ENCODE measurements at regions not wholly inside any gene's neighbourhood (a gene's known extent, or its start where the extent isn't known, plus 50 kb on each side); places are given as distances from the start of the nearest gene placed in this dataset.

GRCh38 chr6:21769968-21770367, 176.4 kb downstream of the SOX4 start:
- Histone ChIP-seq H3K27ac (ENCODE audit: low read length) (no peak overlapping the region), H3K4me1 (ENCODE audit: control insufficient read depth, insufficient read depth, low read length) (peaks cover 3% of the 10 kb centered on the region; the same call in 1 of the 2 replicates), H3K4me3 (ENCODE audit: low read length) (no peak overlapping the region), H3K36me3 (ENCODE audit: control insufficient read depth, insufficient read depth, low read length) (no peaks in the 10 kb centered on the region), H3K27me3 (ENCODE audit: control insufficient read depth, insufficient read depth, low read length) (no peaks in the 10 kb centered on the region), H3K9me3 (ENCODE audit: control insufficient read depth, insufficient read depth, low read length) (no peaks in the 10 kb centered on the region)
- no peak for DNase-seq (ENCODE audit: low read depth, low spot score)

- no peaks in the 10 kb centered on the region for H3K9me3 ChIP-seq (ENCODE audit: control insufficient read depth, insufficient read depth, low read length)
- H3K4me1 ChIP-seq (ENCODE audit: control insufficient read depth, insufficient read depth, low read length), result peaks cover 6% of the 10 kb centered on the region
- WGBS (ENCODE audit: insufficient coverage, insufficient read length), result no CpG with 5 or more reads among the region's 4 CpGs
- H3K36me3 ChIP-seq (ENCODE audit: control insufficient read depth, insufficient read depth, low read length), result no peaks in the 10 kb centered on the region
- no peaks in the 10 kb centered on the region for H3K27me3 ChIP-seq (ENCODE audit: control insufficient read depth, insufficient read depth, low read length)
- H3K4me3 ChIP-seq (ENCODE audit: low read length), result no peak overlapping the region
- no peak overlapping the region for H3K27ac ChIP-seq (ENCODE audit: low read length)
- DNase-seq (ENCODE audit: low read depth, low spot score), result no peak
These were observed 178.2 kb downstream of the SOX4 start for GRCh38 chr6:21771626-21772320.

GRCh38 chr6:21772477-21772876, 178.9 kb downstream of the SOX4 start:
- Histone ChIP-seq H3K4me3 (ENCODE audit: low read length) (no peak overlapping the region), H3K27ac (ENCODE audit: low read length) (no peak overlapping the region), H3K4me1 (ENCODE audit: control insufficient read depth, insufficient read depth, low read length) (peaks cover 6% of the 10 kb centered on the region), H3K36me3 (ENCODE audit: control insufficient read depth, insufficient read depth, low read length) (no peaks in the 10 kb centered on the region), H3K9me3 (ENCODE audit: control insufficient read depth, insufficient read depth, low read length) (no peaks in the 10 kb centered on the region), H3K27me3 (ENCODE audit: control insufficient read depth, insufficient read depth, low read length) (no peaks in the 10 kb centered on the region)
- no peak for DNase-seq (ENCODE audit: low read depth, low spot score)

GRCh38 chr6:21772884-21773575, 179.5 kb downstream of the SOX4 start:
- Histone ChIP-seq H3K4me1 (ENCODE audit: control insufficient read depth, insufficient read depth, low read length) (peaks cover 6% of the 10 kb centered on the region), H3K4me3 (ENCODE audit: low read length) (no peak overlapping the region), H3K27me3 (ENCODE audit: control insufficient read depth, insufficient read depth, low read length) (no peaks in the 10 kb centered on the region), H3K36me3 (ENCODE audit: control insufficient read depth, insufficient read depth, low read length) (no peaks in the 10 kb centered on the region), H3K9me3 (ENCODE audit: control insufficient read depth, insufficient read depth, low read length) (no peaks in the 10 kb centered on the region), H3K27ac (ENCODE audit: low read length) (no peak overlapping the region)
- no CpG with 5 or more reads among the region's 9 CpGs for WGBS (ENCODE audit: insufficient coverage, insufficient read length)
- DNase-seq (ENCODE audit: low read depth, low spot score), result no peak

GRCh38 chr6:21773576-21773968, 180.0 kb downstream of the SOX4 start:
- DNase-seq (ENCODE audit: low read depth, low spot score), result no peak
- H3K9me3 ChIP-seq (ENCODE audit: control insufficient read depth, insufficient read depth, low read length), result no peaks in the 10 kb centered on the region
- no CpG with 5 or more reads among the region's 6 CpGs for WGBS (ENCODE audit: insufficient coverage, insufficient read length)
- H3K27me3 ChIP-seq (ENCODE audit: control insufficient read depth, insufficient read depth, low read length), result no peaks in the 10 kb centered on the region
- H3K27ac ChIP-seq (ENCODE audit: low read length), result no peak overlapping the region
- peaks cover 6% of the 10 kb centered on the region for H3K4me1 ChIP-seq (ENCODE audit: control insufficient read depth, insufficient read depth, low read length)
- H3K36me3 ChIP-seq (ENCODE audit: control insufficient read depth, insufficient read depth, low read length), result no peaks in the 10 kb centered on the region
- H3K4me3 ChIP-seq (ENCODE audit: low read length), result no peak overlapping the region

GRCh38 chr6:21777846-21778245, 184.3 kb downstream of the SOX4 start:
- Histone ChIP-seq H3K9me3 (ENCODE audit: control insufficient read depth, insufficient read depth, low read length) (no peaks in the 10 kb centered on the region), H3K27ac (ENCODE audit: low read length) (no peak overlapping the region), H3K4me1 (ENCODE audit: control insufficient read depth, insufficient read depth, low read length) (peaks cover 4% of the 10 kb centered on the region), H3K36me3 (ENCODE audit: control insufficient read depth, insufficient read depth, low read length) (no peaks in the 10 kb centered on the region), H3K27me3 (ENCODE audit: control insufficient read depth, insufficient read depth, low read length) (no peaks in the 10 kb centered on the region), H3K4me3 (ENCODE audit: low read length) (no peak overlapping the region)
- no CpG with 5 or more reads among the region's 1 CpG for WGBS (ENCODE audit: insufficient coverage, insufficient read length)
- DNase-seq (ENCODE audit: low read depth, low spot score), result no peak

GRCh38 chr6:21780141-21780540, 186.6 kb downstream of the SOX4 start:
- H3K4me1 ChIP-seq (ENCODE audit: control insufficient read depth, insufficient read depth, low read length), result peaks cover 7% of the 10 kb centered on the region
- no peaks in the 10 kb centered on the region for H3K36me3 ChIP-seq (ENCODE audit: control insufficient read depth, insufficient read depth, low read length)
- no peaks in the 10 kb centered on the region for H3K27me3 ChIP-seq (ENCODE audit: control insufficient read depth, insufficient read depth, low read length)
- H3K27ac ChIP-seq (ENCODE audit: low read length), result no peak overlapping the region
- no peak overlapping the region for H3K4me3 ChIP-seq (ENCODE audit: low read length)
- H3K9me3 ChIP-seq (ENCODE audit: control insufficient read depth, insufficient read depth, low read length), result no peaks in the 10 kb centered on the region
- no CpG with 5 or more reads among the region's 2 CpGs for WGBS (ENCODE audit: insufficient coverage, insufficient read length)
- no peak for DNase-seq (ENCODE audit: low read depth, low spot score)

GRCh38 chr6:21780679-21781078, 187.1 kb downstream of the SOX4 start:
- Histone ChIP-seq H3K27me3 (ENCODE audit: control insufficient read depth, insufficient read depth, low read length) (no peaks in the 10 kb centered on the region), H3K36me3 (ENCODE audit: control insufficient read depth, insufficient read depth, low read length) (no peaks in the 10 kb centered on the region), H3K4me3 (ENCODE audit: low read length) (no peak overlapping the region), H3K9me3 (ENCODE audit: control insufficient read depth, insufficient read depth, low read length) (no peaks in the 10 kb centered on the region), H3K4me1 (ENCODE audit: control insufficient read depth, insufficient read depth, low read length) (peaks cover 7% of the 10 kb centered on the region), H3K27ac (ENCODE audit: low read length) (no peak overlapping the region)
- no peak for DNase-seq (ENCODE audit: low read depth, low spot score)
- WGBS (ENCODE audit: insufficient coverage, insufficient read length), result no CpG with 5 or more reads among the region's 5 CpGs

GRCh38 chr6:21781128-21781527, 187.6 kb downstream of the SOX4 start:
- Histone ChIP-seq H3K27ac (ENCODE audit: low read length) (no peak overlapping the region), H3K27me3 (ENCODE audit: control insufficient read depth, insufficient read depth, low read length) (no peaks in the 10 kb centered on the region), H3K4me1 (ENCODE audit: control insufficient read depth, insufficient read depth, low read length) (peaks cover 5% of the 10 kb centered on the region; the same call in 1 of the 2 replicates), H3K36me3 (ENCODE audit: control insufficient read depth, insufficient read depth, low read length) (no peaks in the 10 kb centered on the region), H3K4me3 (ENCODE audit: low read length) (no peak overlapping the region), H3K9me3 (ENCODE audit: control insufficient read depth, insufficient read depth, low read length) (no peaks in the 10 kb centered on the region)
- no peak for DNase-seq (ENCODE audit: low read depth, low spot score)
- no CpG with 5 or more reads among the region's 3 CpGs for WGBS (ENCODE audit: insufficient coverage, insufficient read length)

GRCh38 chr6:21785164-21785563, 191.6 kb downstream of the SOX4 start:
- Histone ChIP-seq H3K27ac (ENCODE audit: low read length) (no peak overlapping the region), H3K4me3 (ENCODE audit: low read length) (no peak overlapping the region), H3K36me3 (ENCODE audit: control insufficient read depth, insufficient read depth, low read length) (no peaks in the 10 kb centered on the region), H3K27me3 (ENCODE audit: control insufficient read depth, insufficient read depth, low read length) (no peaks in the 10 kb centered on the region), H3K9me3 (ENCODE audit: control insufficient read depth, insufficient read depth, low read length) (no peaks in the 10 kb centered on the region), H3K4me1 (ENCODE audit: control insufficient read depth, insufficient read depth, low read length) (peaks cover 5% of the 10 kb centered on the region; the same call in 1 of the 2 replicates)
- DNase-seq (ENCODE audit: low read depth, low spot score), result no peak
- WGBS (ENCODE audit: insufficient coverage, insufficient read length), result no CpG with 5 or more reads among the region's 1 CpG

GRCh38 chr6:21791056-21791455, 197.5 kb downstream of the SOX4 start:
- no peaks in the 10 kb centered on the region; the same call in 1 of the 2 replicates for H3K36me3 ChIP-seq (ENCODE audit: control insufficient read depth, insufficient read depth, low read length)
- no peaks in the 10 kb centered on the region for H3K4me1 ChIP-seq (ENCODE audit: control insufficient read depth, insufficient read depth, low read length)
- H3K9me3 ChIP-seq (ENCODE audit: control insufficient read depth, insufficient read depth, low read length), result no peaks in the 10 kb centered on the region
- no peak overlapping the region for H3K4me3 ChIP-seq (ENCODE audit: low read length)
- no peak overlapping the region for H3K27ac ChIP-seq (ENCODE audit: low read length)
- no peak for DNase-seq (ENCODE audit: low read depth, low spot score)
- no peaks in the 10 kb centered on the region for H3K27me3 ChIP-seq (ENCODE audit: control insufficient read depth, insufficient read depth, low read length)
- no CpG with 5 or more reads among the region's 3 CpGs for WGBS (ENCODE audit: insufficient coverage, insufficient read length)
